Upper lobe of left lung (tissue), 6 donors: ENCODE measurements at regions not wholly inside any gene's neighbourhood (a gene's known extent, or its start where the extent isn't known, plus 50 kb on each side); places are given as distances from the start of the nearest gene placed in this dataset.
A peak's percentile ranks its signal among the peaks of the same experiment; 100 is the strongest.

Experiments
- ATAC-seq, 2 donors: fragments of 200-7000 bp; cut with Tn5 transposase; one replicate each; pipeline ENCODE4 v1.9.1; 2022; ENCODE audit warnings: mild to moderate bottlenecking in 2 of 2, moderate library complexity in 2 of 2; ENCODE audit not compliant: low FRiP score in 2 of 2
- DNase-seq, 2 donors: peaks; one replicate each; pipeline ENCODE4 v3.0.0-alpha.2; 2019 to 2020
- H3K27ac ChIP-seq, 4 donors: fragments of 200-600 bp; sonication (generic); one replicate each; pipeline ENCODE4 v1.5.1; 2016 to 2019
- H3K27me3 ChIP-seq, 4 donors: fragments of 200-600 bp; sonication (generic); one replicate each; pipeline ENCODE4 v1.5.1; 2017 to 2019
- H3K36me3 ChIP-seq, 4 donors: fragments of 200-600 bp; sonication (generic); one replicate each; pipeline ENCODE4 v1.5.1; 2016 to 2019
- H3K4me1 ChIP-seq, 4 donors: fragments of 200-600 bp; sonication (generic); one replicate each; pipeline ENCODE4 v1.5.1; 2018 to 2019
- H3K4me3 ChIP-seq, 4 donors: fragments of 200-600 bp; sonication (generic); one replicate each; pipeline ENCODE4 v1.5.1; 2017 to 2019; ENCODE audit warnings: mild to moderate bottlenecking in 2 of 4, moderate library complexity in 1 of 4
- H3K9me3 ChIP-seq, 4 donors: fragments of 200-600 bp; sonication (generic); one replicate each; pipeline ENCODE4 v1.5.1; 2018 to 2019
- EP300 ChIP-seq, 4 donors: sonication (generic); formaldehyde crosslinking; IDR thresholded peaks; one replicate each; pipeline ENCODE4 v1.5.1; 2017; ENCODE audit warnings: antibody characterized with exemption in 4 of 4, control low read depth in 2 of 4
- POLR2A ChIP-seq, 4 donors: fragments of 450-650 bp; IDR thresholded peaks; one replicate each; pipeline ENCODE4 v1.5.1; 2016 to 2017; ENCODE audit warnings: antibody characterized with exemption in 4 of 4, mild to moderate bottlenecking in 2 of 4
- POLR2AphosphoS5 ChIP-seq, 2 donors: sonication (generic); formaldehyde crosslinking; IDR thresholded peaks; one replicate each; pipeline ENCODE4 v1.5.1; 2017; ENCODE audit warnings: antibody characterized with exemption in 2 of 2
- WGBS, 2 donors: methylation state at CpG; one replicate each; pipeline ENCODE4 v1.1.5; 2017 to 2018; 5-methylcytosine and 5-hydroxymethylcytosine counted together
- TF ChIP-seq, protein P1 (sequence below), 6 experiments: fragments of 450-650 bp in 4 of 6; fragments of 200-600 bp in 2 of 6; sonication (generic) in 2 of 6; IDR thresholded peaks; one replicate each; pipeline ENCODE4 v1.5.1; 2016 to 2019; ENCODE audit warnings: antibody characterized with exemption in 6 of 6
- donor health status: DM: no; HTN: no; CAD: no; lungs with moderate emphysema.
- donor health status: DM: no; HTN: yes; CAD: no; lungs with severe emphysema.

DNA sequence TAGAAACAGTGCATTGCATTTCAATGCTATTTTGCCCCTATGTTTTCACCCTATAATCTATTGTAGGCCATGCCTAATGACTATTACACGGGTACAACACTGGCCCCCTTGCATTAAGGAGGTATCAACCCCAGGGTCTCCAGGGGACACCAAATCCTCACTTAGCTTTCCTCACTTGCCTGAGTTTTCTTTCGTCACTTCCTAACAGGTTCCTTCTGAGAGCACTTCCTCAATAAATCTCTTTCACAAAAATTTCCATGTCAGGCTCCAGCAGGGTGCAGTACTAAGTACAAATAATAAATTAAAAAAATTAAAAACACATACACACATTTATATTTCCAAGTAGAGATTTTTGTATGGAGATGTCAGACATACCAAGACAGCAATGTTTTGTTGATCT lies 165.0 kb downstream of the RBM46 start:
- Histone ChIP-seq H3K4me3 (no peak overlapping the region), H3K9me3 (no peaks in the 10 kb centered on the region), H3K36me3 (no peaks in the 10 kb centered on the region), H3K4me1 (no peaks in the 10 kb centered on the region), H3K27ac (no peak overlapping the region), H3K27me3 (no peaks in the 10 kb centered on the region)
- ATAC-seq (no peak), DNase-seq (no peak)
- TF ChIP-seq, protein P1, sequence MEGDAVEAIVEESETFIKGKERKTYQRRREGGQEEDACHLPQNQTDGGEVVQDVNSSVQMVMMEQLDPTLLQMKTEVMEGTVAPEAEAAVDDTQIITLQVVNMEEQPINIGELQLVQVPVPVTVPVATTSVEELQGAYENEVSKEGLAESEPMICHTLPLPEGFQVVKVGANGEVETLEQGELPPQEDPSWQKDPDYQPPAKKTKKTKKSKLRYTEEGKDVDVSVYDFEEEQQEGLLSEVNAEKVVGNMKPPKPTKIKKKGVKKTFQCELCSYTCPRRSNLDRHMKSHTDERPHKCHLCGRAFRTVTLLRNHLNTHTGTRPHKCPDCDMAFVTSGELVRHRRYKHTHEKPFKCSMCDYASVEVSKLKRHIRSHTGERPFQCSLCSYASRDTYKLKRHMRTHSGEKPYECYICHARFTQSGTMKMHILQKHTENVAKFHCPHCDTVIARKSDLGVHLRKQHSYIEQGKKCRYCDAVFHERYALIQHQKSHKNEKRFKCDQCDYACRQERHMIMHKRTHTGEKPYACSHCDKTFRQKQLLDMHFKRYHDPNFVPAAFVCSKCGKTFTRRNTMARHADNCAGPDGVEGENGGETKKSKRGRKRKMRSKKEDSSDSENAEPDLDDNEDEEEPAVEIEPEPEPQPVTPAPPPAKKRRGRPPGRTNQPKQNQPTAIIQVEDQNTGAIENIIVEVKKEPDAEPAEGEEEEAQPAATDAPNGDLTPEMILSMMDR (IDR thresholded peaks at IDR 0.05), result no peak
- TF ChIP-seq EP300 (IDR thresholded peaks at IDR 0.05) (no peak), POLR2A (IDR thresholded peaks at IDR 0.05) (no peak), POLR2AphosphoS5 (IDR thresholded peaks at IDR 0.05) (no peak)
- WGBS, 2 donors, result 55 to 64% methylated on average over 2 of the region's 2 CpGs

DNA sequence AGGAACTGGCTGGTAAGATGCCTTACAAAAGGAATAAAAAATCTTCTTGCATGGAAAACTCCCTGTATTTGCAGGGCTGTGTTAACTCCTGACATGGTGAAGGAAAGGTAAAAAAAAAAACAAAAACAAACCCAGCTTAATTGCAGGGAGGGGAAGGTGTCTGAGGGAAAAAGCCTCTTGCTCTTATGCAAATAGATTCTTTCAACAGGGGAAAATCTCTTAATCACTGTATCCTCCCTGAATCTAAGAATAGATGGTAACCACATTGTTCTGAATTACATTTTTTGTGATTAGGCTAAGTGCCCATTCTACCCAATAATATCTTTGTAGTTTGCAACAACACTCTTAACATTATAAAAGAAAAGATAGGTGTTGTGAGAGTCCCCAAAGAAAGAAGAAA lies 172.6 kb downstream of the RBM46 start:
- H3K27me3 ChIP-seq, result no peaks in the 10 kb centered on the region
- H3K36me3 ChIP-seq, result no peaks in the 10 kb centered on the region

DNA sequence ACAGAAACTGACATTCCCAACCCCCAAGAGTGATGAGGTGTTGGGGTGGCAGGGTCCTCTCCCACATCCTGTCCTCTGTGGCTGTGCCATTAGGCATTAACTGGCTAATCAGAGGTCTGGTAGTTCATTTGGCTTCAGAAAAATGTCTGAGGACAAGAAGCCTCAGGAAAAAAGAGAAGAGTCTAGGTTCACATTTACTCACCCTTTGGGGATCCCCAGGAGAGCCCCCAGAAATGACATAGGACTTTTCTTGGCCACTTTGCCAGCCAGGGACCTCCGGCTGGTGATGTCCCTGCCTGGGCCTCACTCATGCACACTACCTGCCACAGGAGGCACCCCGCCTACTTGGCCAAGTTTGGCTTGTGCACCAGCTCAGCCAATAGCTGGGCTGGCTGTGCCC lies 173.0 kb downstream of the RBM46 start:
- Histone ChIP-seq H3K4me3 (no peak overlapping the region), H3K36me3 (no peaks in the 10 kb centered on the region), H3K27me3 (no peaks in the 10 kb centered on the region), H3K9me3 (no peaks in the 10 kb centered on the region), H3K27ac (no peak overlapping the region), H3K4me1 (no peaks in the 10 kb centered on the region)
- no peak for ATAC-seq
- peak in 1 of 2 donors; percentile 1 for DNase-seq
- TF ChIP-seq EP300 (IDR thresholded peaks at IDR 0.05), result no peak
- TF ChIP-seq, protein P1 (IDR thresholded peaks at IDR 0.05), result no peak
- no peak for TF ChIP-seq POLR2AphosphoS5 (IDR thresholded peaks at IDR 0.05)
- TF ChIP-seq POLR2A (IDR thresholded peaks at IDR 0.05), result no peak
- WGBS, 2 donors, result 90 to 100% methylated on average over 1 to 2 of the region's 2 CpGs

More for the DNA sequence above, 172.6 kb downstream of the RBM46 start:
- no peaks in the 10 kb centered on the region for H3K4me1 ChIP-seq
- TF ChIP-seq, protein P1 (IDR thresholded peaks at IDR 0.05), result no peak
- TF ChIP-seq POLR2A (IDR thresholded peaks at IDR 0.05) (no peak), POLR2AphosphoS5 (IDR thresholded peaks at IDR 0.05) (no peak), EP300 (IDR thresholded peaks at IDR 0.05) (no peak)
- H3K27ac ChIP-seq, result no peak overlapping the region
- H3K4me3 ChIP-seq, result no peak overlapping the region
- DNase-seq (no peak), ATAC-seq (no peak)
- no peaks in the 10 kb centered on the region for H3K9me3 ChIP-seq

DNA sequence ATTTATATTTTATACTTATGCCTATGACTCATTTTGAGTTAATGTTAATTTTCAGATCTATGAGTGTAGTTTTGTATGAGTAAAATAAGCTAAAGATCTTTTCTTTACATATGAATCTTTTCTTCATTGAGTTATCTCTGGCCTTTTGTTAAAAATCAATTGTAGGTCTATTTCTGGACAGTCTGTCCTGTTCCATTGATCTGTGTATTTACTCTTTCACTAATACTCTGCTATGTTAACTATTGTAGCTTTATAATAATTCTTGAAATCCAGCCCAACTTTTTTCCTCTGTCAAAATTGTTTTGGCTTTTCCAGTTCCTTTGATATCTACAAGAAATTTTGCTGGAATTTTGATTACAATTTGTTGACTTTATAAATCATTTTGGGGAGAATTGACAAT lies 177.0 kb downstream of the RBM46 start:
- Histone ChIP-seq H3K27ac (no peak overlapping the region), H3K27me3 (no peaks in the 10 kb centered on the region), H3K36me3 (no peaks in the 10 kb centered on the region), H3K9me3 (no peaks in the 10 kb centered on the region), H3K4me1 (no peaks in the 10 kb centered on the region), H3K4me3 (no peak overlapping the region)
- TF ChIP-seq, protein P1 (IDR thresholded peaks at IDR 0.05), result no peak
- TF ChIP-seq POLR2AphosphoS5 (IDR thresholded peaks at IDR 0.05) (no peak), EP300 (IDR thresholded peaks at IDR 0.05) (no peak), POLR2A (IDR thresholded peaks at IDR 0.05) (no peak)
- ATAC-seq (no peak), DNase-seq (no peak)

DNA sequence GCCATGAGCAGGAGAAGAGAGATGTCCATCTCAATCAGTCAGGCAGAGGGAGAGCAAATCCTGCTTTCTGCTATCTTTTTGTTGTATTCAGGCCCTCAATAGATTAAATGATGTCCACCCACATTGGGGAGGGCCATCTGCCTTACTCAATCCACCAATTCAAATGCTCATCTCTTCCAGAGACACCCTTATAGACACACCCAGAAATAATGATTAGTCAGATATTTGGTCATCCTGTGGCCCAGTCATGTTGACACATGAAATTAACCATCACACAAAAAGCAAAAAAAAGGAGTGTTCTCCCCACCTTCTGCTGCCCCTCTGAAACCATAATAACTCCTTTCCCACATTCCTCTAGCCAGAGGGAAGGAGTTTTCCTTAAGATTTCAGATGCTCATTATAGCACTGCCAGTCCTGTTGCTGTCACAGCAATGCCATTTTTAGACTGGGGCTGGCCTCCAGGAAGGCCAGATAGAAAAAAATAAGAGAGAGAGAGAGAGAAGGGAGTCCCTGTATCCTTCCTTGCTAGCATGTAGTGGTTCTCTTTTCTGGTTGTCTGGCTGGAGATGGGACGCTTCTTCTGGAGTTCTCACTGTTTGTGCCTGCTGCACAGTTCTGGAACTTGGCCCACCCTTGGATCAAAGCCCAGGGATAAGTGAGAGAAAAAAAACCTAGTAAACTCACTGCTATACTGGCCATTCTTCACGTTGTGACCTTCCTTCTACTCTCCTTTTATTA lies 177.7 kb downstream of the RBM46 start:
- H3K4me1 ChIP-seq, result no peaks in the 10 kb centered on the region
- ATAC-seq, result peak in 1 of 2 donors; percentile 16
- H3K27ac ChIP-seq, result no peak overlapping the region
- no peaks in the 10 kb centered on the region for H3K27me3 ChIP-seq
- no peak for TF ChIP-seq POLR2A (IDR thresholded peaks at IDR 0.05)
- TF ChIP-seq EP300 (IDR thresholded peaks at IDR 0.05), result no peak
- TF ChIP-seq POLR2AphosphoS5 (IDR thresholded peaks at IDR 0.05), result no peak
- TF ChIP-seq, protein P1 (IDR thresholded peaks at IDR 0.05), result no peak
- H3K4me3 ChIP-seq, result no peak overlapping the region
- H3K9me3 ChIP-seq, result no peaks in the 10 kb centered on the region
- 9 to 37% methylated on average over 2 of the region's 2 CpGs for WGBS, 2 donors
- H3K36me3 ChIP-seq, result no peaks in the 10 kb centered on the region
- no peak for DNase-seq
